GM20000 (cell line): ENCODE measurements at regions not wholly inside any gene's neighbourhood (a gene's known extent, or its start where the extent isn't known, plus 50 kb on each side); places are given as distances from the start of the nearest gene placed in this dataset.

ENCODE experiments used
- DNase-seq: peaks from one replicate; pipeline ENCODE4 v3.0.0; 2012; ENCODE audit warnings: low spot score
- TF ChIP-seq, protein P1 (sequence below): IDR thresholded peaks from 2 replicates; pipeline ENCODE4 v1.5.1; 2012; ENCODE audit warnings: mild to moderate bottlenecking, control low read depth; ENCODE audit errors: extremely low read depth, missing control alignments

DNA sequence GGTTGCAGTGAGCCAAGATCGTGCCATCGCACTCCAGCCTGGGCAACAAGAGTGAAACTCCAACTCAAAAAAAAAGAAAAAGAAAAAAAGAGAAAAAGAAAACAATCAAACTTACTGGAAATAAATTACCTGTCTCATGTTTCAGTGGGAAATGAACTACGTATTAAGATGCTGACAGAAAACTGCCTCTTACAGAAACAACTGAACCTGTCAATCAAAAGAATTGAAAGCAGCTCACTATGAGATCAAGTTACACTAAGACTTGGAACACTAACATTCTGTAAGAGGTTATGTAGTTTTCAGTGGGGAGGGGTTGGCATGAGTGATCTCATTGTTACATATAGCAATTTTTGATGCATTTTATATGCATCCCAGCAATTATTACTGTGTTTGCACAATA is 64.4 kb upstream of the SPATA31E1 start:
- TF ChIP-seq, protein P1, sequence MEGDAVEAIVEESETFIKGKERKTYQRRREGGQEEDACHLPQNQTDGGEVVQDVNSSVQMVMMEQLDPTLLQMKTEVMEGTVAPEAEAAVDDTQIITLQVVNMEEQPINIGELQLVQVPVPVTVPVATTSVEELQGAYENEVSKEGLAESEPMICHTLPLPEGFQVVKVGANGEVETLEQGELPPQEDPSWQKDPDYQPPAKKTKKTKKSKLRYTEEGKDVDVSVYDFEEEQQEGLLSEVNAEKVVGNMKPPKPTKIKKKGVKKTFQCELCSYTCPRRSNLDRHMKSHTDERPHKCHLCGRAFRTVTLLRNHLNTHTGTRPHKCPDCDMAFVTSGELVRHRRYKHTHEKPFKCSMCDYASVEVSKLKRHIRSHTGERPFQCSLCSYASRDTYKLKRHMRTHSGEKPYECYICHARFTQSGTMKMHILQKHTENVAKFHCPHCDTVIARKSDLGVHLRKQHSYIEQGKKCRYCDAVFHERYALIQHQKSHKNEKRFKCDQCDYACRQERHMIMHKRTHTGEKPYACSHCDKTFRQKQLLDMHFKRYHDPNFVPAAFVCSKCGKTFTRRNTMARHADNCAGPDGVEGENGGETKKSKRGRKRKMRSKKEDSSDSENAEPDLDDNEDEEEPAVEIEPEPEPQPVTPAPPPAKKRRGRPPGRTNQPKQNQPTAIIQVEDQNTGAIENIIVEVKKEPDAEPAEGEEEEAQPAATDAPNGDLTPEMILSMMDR, result no peak
- no peak for DNase-seq

DNA sequence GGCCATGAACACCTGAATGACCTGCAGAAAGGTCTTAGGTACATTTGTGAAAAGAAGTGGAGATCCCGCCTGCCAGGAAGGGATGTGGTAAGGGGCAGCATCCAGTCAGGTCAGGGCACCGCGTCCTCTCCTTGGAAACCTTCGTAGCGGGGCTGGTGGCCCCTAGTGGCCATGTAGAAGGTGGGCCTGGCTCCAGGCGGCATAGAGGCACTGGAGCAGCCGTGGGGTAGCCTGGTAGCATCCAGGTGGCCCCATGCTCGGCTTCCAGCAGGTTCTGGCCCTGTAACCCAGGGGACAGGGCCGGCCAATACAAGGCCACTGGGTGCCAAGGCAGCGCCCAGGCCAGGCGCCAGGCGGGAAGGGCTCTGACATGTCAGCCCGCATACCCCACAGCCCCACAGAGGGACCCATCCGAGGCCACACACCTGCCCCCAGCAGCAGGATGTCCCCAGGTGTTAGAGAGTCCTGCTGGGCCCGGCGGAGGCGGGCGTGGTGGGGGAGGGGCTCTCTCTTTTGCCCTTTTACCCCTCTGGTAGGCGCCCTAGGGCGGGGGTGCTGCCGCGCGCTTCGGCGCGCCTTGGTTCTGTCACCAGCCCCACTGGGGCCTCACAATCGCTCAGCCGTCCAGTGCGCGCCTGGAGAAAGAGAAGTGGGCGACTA is 58.3 kb upstream of the SPATA31E1 start:
- TF ChIP-seq, protein P1, result no peak

DNA sequence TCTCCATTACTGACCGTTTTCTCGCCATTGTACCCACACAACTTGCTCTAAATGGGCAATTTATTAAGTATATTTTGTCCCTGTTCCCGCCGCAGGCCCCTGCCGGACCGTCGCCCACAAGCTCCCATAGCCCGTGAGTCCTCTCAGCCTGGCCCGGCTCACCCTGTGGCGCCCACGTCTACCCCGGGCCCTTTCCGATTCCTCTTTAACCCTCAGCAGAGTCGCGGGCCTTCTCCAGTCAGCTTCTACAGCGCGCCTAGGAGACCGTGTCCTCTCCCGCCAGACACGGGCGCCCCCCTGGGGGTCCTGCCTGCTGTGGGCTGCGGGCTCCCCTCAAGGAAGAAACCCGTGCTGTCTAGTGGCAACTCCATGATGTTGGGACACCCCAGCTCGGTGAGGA is 57.8 kb upstream of the SPATA31E1 start:
- no peak for DNase-seq
- TF ChIP-seq, protein P1, result no peak

More for the DNA sequence above, 58.3 kb upstream of the SPATA31E1 start:
- no peak for DNase-seq

DNA sequence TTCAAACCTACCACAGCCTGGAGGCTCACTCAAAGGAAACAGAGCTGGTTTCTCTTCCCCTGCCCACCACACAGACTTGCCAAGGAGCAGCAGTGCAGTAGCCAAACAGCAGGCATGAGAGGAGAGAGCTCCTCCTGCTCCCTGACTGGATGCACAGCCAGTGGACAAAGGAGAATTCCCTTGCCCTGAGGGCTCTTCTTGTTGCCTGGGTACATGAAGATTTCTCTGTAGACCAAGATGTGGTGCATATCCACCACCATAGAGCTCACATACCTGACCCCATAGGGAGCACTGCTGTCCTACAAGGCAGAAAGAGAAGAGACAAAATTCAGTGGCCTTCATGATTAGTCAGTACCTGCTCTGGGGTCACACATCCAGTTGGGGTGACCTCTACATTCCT is 56.3 kb upstream of the SPATA31E1 start:
- TF ChIP-seq, protein P1, result no peak
- DNase-seq, result no peak

DNA sequence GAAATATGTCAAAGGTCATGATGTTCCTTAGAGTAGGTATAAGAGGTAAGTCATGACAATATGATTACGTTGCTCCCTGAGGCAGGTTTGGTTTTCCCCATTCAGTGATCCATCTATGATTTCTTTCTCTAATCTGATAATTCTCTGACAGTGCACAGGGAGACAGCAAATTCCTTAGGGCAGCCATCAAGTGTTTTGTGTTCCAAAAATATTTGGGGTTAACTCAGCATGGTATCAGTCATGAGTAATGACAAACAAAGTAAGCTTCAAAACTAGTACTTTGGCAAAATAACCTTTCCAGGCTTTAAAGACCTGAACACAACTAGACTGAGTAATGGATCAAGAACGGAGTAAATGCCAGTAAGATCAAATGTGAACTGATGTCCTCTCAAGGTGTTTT is 55.3 kb upstream of the SPATA31E1 start:
- TF ChIP-seq, protein P1, result no peak
- DNase-seq, result no peak

DNA sequence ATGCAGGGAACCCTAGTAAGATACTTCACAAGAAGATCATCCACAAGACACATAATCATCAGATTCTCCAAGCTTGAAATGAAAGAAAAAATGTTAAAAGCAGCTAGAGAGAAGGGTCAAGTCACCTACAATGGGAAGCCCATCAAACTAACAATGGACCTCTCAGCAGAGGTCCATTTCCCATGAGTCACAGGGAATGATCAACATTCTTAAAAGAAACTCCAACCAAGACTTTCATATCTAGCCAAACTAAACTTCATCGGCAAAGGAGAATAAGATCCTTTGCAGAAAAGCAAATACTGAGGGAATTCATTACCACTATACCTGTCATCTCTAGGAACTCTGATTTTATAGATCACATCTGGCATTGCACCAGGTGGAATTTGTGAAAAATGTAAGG is 52.9 kb upstream of the SPATA31E1 start:
- DNase-seq, result no peak
- TF ChIP-seq, protein P1, result no peak

DNA sequence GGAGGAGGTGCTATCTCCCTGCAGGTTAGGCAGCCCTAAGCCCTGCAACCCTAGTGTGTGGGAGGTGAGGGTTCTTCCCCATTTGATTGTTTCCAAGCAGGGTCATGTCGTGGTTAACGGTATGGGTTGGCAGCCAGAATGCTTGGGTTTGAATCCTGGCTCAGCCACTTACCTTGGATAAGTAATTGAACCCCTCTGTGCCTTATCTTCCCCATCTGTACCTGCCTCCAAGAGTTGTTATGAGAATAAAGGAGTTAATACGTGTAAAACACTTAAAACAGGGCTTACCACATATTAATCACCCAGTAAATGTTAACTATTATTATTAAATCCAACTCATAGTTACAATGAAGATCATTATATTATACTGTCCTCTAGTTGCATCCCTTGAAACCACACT is 52.2 kb upstream of the SPATA31E1 start:
- TF ChIP-seq, protein P1, result no peak
- DNase-seq, result no peak
